ENCODE measurements at regions not wholly inside any gene's neighbourhood (a gene's known extent, or its start where the extent isn't known, plus 50 kb on each side); places are given as distances from the start of the nearest gene placed in this dataset.
A peak's percentile ranks its signal among the peaks of the same experiment; 100 is the strongest.
"Not testable (repeated sequence)": the region's sequence is repeated elsewhere in the genome, so short reads cannot be mapped to it uniquely, and the experiment has no call there.

DNA sequence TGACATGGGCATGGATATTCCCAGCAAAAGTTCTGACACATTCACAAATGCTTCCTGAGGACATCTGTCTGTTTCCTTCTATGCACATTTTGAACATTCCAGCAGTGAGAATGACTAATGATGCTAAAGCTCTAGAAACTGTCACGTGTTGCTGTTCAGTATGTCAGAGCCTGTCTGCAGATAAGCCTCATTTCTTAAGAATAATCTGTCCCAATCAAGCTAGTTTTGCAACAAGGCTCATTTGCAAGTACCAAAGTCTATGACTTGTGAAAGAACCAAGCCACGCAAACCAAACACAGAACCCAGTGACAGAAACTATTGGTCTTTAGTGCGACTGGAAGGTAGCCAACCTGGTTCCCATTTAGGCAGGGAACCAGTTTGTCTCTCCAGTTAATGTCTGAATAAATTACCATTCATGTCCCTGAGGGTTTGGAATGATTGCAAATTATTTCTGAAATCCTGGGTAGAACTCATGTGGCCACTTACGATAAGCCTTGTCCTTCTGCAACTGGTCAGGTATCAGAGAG is 178.5 kb downstream of the C9orf152 start:
- TF ChIP-seq GATA1 (IDR thresholded peaks at IDR 0.05; ENCODE audit: low read depth, low read length) (no peak), POLR2A (IDR thresholded peaks at IDR 0.05; ENCODE audit: low read length) (no peak)
- peak; percentile 5 to 8 for DNase-seq

DNA sequence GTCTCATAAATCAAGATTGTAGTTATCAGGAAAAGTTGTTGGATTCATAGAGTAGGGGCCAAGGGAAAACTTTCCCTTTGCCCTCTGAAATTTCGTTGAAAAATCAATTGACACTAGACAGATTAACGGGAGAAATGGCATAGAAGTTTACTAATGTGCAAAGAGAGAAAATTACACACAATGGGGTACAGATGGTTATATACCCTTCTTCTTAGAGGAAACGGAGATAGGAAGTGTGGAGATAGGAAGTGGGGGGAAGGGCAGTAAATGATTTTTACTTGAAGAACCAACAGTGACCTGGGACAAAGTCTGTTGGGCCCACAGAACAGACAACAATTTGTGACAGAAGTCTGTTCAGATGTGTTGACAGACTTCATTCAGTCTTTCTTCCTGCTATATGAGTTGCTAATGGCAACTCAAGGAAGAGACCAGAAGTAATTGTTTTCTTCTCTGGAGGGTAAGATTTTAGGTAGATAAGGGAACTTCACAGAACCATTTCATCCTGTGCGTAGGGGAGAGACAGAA is 177.9 kb downstream of the C9orf152 start:
- TF ChIP-seq POLR2A (IDR thresholded peaks at IDR 0.05; ENCODE audit: low read length), result no peak
- TF ChIP-seq GATA1 (IDR thresholded peaks at IDR 0.05; ENCODE audit: low read depth, low read length), result no peak
- no peak for DNase-seq

GRCh38 chr9:110030632-110031031 is 177.3 kb downstream of the C9orf152 start:
- no peak for DNase-seq
- TF ChIP-seq GATA1 (IDR thresholded peaks at IDR 0.05; ENCODE audit: low read depth, low read length) (no peak), POLR2A (IDR thresholded peaks at IDR 0.05; ENCODE audit: low read length) (no peak)

DNA sequence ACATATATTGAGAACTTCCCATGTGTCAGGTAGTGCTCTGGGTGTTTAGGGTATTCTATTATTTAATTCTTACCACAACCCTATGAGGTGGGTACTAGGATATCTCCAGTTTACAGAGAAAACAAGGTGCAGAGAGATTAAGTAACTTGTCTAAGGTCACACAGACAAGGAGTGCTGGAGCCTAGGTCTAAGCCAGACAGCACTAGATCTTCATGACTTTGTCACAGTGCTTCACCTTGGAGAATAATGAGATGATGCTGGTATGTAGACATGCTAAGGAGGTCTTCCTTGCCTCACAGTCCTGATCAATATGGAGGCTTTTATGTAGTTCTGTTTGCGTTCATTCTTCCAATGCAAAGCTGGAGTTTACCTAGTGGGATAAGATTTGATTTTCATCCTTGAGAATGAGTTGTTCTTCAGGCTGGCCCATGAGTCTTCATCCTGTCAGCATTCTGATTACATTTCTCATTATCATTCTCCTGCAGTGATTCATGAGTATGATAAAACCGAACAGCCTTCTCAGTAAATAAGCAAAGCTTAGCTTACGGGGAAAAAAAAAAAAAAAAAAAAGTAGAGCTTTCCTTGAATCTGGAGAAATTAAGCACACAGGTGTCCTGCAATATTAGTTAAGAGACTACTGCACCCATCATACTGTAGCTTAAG is 176.3 kb downstream of the C9orf152 start:
- no peak for TF ChIP-seq POLR2A (IDR thresholded peaks at IDR 0.05; ENCODE audit: low read length)
- no peak for TF ChIP-seq GATA1 (IDR thresholded peaks at IDR 0.05; ENCODE audit: low read depth, low read length)
- no peak for DNase-seq

DNA sequence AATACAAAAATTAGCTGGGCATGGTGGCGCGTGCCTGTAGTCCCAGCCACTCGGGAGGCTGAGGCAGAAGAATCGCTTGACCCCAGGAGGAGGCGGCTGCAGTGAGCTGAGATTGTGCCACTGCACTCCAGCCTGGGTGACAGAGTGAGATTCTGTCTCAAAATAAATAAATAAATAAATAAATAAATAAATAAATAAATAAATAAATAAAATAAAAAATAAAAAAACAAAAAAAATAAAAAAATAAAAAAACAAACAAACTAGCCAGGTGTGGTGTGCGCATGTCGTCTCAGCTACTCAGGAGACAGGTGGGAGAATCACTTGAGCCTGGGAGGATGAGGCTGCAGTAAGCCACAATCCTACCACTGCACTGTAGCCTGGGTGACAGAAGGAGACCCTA is 175.4 kb downstream of the C9orf152 start:
- DNase-seq, result not testable (repeated sequence)

GRCh38 chr9:110033869-110034268 is 174.1 kb downstream of the C9orf152 start:
- no peak for DNase-seq
- TF ChIP-seq GATA1 (IDR thresholded peaks at IDR 0.05; ENCODE audit: low read depth, low read length) (no peak), POLR2A (IDR thresholded peaks at IDR 0.05; ENCODE audit: low read length) (no peak)

GRCh38 chr9:110036286-110036685 is 171.7 kb downstream of the C9orf152 start:
- no peak for TF ChIP-seq GATA1 (IDR thresholded peaks at IDR 0.05; ENCODE audit: low read depth, low read length)
- no peak for TF ChIP-seq POLR2A (IDR thresholded peaks at IDR 0.05; ENCODE audit: low read length)
- DNase-seq, result no peak

DNA sequence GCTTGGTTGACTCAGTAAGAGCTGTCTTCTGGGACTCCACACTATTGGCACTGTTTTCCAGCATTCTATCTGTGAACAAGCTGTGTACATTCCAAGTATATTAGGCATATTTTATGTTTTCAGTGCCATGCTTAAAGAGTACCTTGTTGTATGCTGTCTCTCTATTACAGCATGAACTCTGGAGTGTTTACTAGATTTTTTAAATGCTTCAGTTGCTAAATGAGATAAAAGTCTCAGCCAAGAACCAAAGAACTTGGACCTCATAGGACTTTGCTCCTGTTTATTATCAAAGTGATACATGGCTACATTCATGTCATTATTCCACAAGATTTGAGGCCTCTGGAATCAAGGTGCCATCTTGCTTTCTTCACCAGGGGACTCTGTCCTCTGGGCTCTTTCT is 167.2 kb downstream of the C9orf152 start:
- DNase-seq, result no peak
- TF ChIP-seq GATA1 (IDR thresholded peaks at IDR 0.05; ENCODE audit: low read depth, low read length) (no peak), POLR2A (IDR thresholded peaks at IDR 0.05; ENCODE audit: low read length) (no peak)

DNA sequence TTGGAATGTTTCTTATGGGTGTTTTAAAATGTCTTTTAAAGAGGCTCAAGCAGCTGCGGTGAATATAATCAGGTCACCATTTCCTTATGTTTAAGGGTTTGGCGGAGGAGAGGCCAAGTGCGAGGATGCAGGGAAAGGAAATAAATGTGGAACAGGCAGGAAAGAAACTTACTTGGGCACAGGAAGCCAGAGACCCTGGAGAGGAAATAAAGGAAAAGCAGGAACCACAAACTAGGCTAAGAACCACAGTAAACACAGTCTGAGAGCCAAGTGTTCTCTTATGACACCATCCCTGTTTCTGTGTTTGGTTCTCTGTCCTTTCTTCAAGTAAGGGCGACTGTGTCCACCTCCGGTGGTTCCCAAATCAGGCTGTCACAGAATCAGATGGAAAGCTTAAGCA is 166.5 kb downstream of the C9orf152 start:
- TF ChIP-seq GATA1 (IDR thresholded peaks at IDR 0.05; ENCODE audit: low read depth, low read length) (no peak), POLR2A (IDR thresholded peaks at IDR 0.05; ENCODE audit: low read length) (no peak)
- no peak for DNase-seq

DNA sequence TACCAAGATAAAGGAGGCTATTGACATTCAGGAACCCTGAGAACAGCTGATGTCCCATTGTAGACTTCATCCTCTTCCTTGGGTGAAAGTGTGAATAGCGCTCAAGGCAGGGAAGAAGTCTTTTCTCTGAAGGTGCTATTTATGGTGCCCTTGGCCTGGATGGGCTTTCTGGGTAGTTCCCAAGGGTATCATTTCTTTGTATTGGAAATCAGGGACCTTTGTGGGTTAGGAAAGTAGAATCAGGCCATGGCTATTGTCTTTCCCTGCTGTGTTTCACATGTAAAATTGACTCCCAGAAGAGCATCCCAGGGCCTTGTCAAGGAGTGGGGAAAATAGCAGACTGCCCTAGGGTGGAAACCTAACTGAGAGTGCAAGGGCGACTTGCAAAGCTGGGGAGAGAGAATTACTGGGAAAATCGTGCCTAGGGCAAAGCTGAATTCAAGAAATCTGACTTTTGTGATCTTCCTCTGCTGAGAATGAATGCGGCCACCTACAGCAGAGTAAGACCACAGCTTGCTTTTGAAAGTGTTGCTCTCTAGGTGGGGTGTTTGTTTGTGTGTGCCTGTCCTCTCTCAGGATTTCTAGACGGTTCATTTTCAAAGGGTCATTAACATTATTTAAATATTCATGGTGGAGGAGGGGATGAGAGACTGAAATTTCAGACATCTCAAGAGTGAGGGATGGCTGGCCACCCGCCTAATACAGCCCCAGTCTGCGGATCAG is 160.6 kb downstream of the C9orf152 start:
- peak in 1 of 2 experiments; percentile 21 for DNase-seq
- TF ChIP-seq GATA1 (IDR thresholded peaks at IDR 0.05; ENCODE audit: low read depth, low read length), result no peak
- no peak for TF ChIP-seq POLR2A (IDR thresholded peaks at IDR 0.05; ENCODE audit: low read length)

DNA sequence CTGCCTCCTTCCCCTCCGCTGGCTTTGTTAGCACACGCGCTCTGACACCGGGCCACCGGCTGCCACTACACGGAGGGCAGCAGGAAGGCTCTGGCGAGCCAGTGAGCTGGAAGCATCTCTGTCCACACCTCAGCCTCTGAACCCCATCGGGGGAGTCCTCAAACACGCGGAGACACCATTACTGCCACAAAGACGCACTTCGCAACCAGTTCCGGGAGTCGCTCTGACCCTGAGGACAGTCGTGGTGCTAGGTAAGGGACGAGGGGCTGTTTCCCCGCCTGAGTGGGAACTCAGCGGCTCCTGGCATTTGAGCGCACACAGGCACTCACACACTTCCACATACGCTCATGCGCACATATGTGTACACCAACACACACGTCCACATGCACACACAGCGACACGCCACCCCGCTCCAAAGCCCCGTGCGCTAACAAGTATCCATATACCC is 160.0 kb downstream of the C9orf152 start:
- DNase-seq, result no peak

DNA sequence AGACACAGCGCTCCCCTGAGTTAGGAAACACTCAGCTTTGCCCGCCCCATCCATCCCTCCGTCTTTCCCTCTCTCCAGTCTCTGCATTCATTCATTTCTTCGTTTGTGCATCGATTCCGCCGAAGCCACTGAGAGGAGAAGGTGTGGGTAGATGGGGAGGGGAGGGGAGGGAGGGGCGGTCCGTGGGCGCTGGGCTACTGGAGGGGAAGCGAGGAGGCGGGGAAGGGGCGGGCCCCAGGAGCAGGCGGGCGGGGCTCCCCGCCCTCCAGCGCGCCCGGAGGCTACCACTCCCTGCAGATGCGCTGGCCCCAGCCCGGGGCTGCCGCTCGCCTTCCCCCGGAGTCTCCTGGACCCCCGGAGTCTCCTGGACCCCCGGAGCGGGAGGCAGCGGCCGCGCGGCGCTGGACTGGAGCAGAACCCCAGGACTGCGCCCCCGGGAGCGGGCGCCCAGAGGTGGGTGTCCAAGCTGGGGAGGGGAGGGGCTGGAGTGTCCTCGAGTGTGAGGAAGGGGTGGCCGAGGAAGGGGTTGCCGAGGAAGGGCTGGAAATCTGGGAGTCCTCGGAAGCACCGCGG is 159.5 kb downstream of the C9orf152 start:
- peak; percentile 75 to 76 for DNase-seq
- peak; percentile 42 for TF ChIP-seq POLR2A (IDR thresholded peaks at IDR 0.05; ENCODE audit: low read length)
- no peak for TF ChIP-seq GATA1 (IDR thresholded peaks at IDR 0.05; ENCODE audit: low read depth, low read length)

More for the DNA sequence above, 160.0 kb downstream of the C9orf152 start:
- TF ChIP-seq POLR2A (IDR thresholded peaks at IDR 0.05; ENCODE audit: low read length) (no peak), GATA1 (IDR thresholded peaks at IDR 0.05; ENCODE audit: low read depth, low read length) (no peak)

- peak; percentile 55 to 56 for DNase-seq
- no peak for TF ChIP-seq GATA1 (IDR thresholded peaks at IDR 0.05; ENCODE audit: low read depth, low read length)
- TF ChIP-seq POLR2A (IDR thresholded peaks at IDR 0.05; ENCODE audit: low read length), result peak; percentile 7
Measured at GRCh38 chr9:110048976-110049698, 158.8 kb downstream of the C9orf152 start.
